ENCODE measurements at regions not wholly inside any gene's neighbourhood (a gene's known extent, or its start where the extent isn't known, plus 50 kb on each side); places are given as distances from the start of the nearest gene placed in this dataset.

- no peak for DNase-seq
These were observed 50.7 kb upstream of the SIAH1 start for GRCh38 chr16:48435906-48436305.

DNA sequence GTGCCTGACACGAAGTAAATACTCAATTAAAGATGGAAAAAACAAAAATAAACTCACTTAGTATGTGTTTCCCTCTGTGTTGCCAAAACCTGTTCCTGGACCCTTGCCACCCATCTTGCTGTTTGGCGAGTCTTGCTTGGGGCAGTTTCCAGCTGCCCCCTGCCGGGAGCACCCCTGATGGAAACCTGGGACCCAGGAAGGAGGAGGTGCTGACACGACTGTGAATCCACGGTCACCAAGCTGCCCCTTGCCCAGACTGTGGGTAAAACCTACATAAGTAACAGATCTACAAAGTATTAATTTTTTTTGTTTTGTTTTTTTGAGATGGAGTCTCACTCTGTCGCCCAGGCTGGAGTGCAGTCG lies 50.1 kb upstream of the SIAH1 start:
- DNase-seq = no peak
